ENCODE measurements at regions not wholly inside any gene's neighbourhood (a gene's known extent, or its start where the extent isn't known, plus 50 kb on each side); places are given as distances from the start of the nearest gene placed in this dataset.

GRCh38 chr13:89678466-89679121 is 1668.9 kb upstream of the MIR17HG start:
- no peak for DNase-seq
- 88 to 90% methylated on average over 2 of the region's 2 CpGs for WGBS, 2 donors
- Histone ChIP-seq H3K27ac (no peak overlapping the region), H3K4me3 (no peak overlapping the region), H3K27me3 (no peaks in the 10 kb centered on the region), H3K36me3 (no peaks in the 10 kb centered on the region), H3K9me3 (no peaks in the 10 kb centered on the region), H3K4me1 (no peaks in the 10 kb centered on the region)
- intact Hi-C loops (cut with DNase I), result no loop called here
- TF ChIP-seq EP300 (IDR thresholded peaks at IDR 0.05) (no peak), POLR2A (IDR thresholded peaks at IDR 0.05) (no peak), POLR2AphosphoS5 (IDR thresholded peaks at IDR 0.05) (no peak), CTCF (IDR thresholded peaks at IDR 0.05) (no peak)

GRCh38 chr13:89684896-89685295 is 1662.6 kb upstream of the MIR17HG start:
- DNase-seq, result no peak
- no peaks in the 10 kb centered on the region for H3K36me3 ChIP-seq
- TF ChIP-seq CTCF (IDR thresholded peaks at IDR 0.05) (no peak), EP300 (IDR thresholded peaks at IDR 0.05) (no peak), POLR2A (IDR thresholded peaks at IDR 0.05) (no peak), POLR2AphosphoS5 (IDR thresholded peaks at IDR 0.05) (no peak)
- no peak overlapping the region for H3K27ac ChIP-seq
- no peaks in the 10 kb centered on the region for H3K9me3 ChIP-seq
- no peak overlapping the region for H3K4me3 ChIP-seq
- intact Hi-C loops (cut with DNase I), result no loop called here
- no peaks in the 10 kb centered on the region for H3K4me1 ChIP-seq
- no peaks in the 10 kb centered on the region for H3K27me3 ChIP-seq

- intact Hi-C loops (cut with DNase I), result no loop called here
- no peak for TF ChIP-seq EP300 (IDR thresholded peaks at IDR 0.05)
- TF ChIP-seq POLR2A (IDR thresholded peaks at IDR 0.05), result no peak
- TF ChIP-seq CTCF (IDR thresholded peaks at IDR 0.05), result no peak
- no peak for TF ChIP-seq POLR2AphosphoS5 (IDR thresholded peaks at IDR 0.05)
- 87 to 88% methylated on average over 5 of the region's 5 CpGs for WGBS, 2 donors
- no peak overlapping the region for H3K27ac ChIP-seq
- H3K4me1 ChIP-seq, result no peaks in the 10 kb centered on the region
- H3K4me3 ChIP-seq, result no peak overlapping the region
- H3K27me3 ChIP-seq, result no peaks in the 10 kb centered on the region
- H3K36me3 ChIP-seq, result no peaks in the 10 kb centered on the region
- H3K9me3 ChIP-seq, result no peaks in the 10 kb centered on the region
- DNase-seq, result no peak
Observed at GRCh38 chr13:89686171-89686570, 1661.3 kb upstream of the MIR17HG start.

GRCh38 chr13:89687066-89687465 is 1660.4 kb upstream of the MIR17HG start:
- H3K9me3 ChIP-seq, result no peaks in the 10 kb centered on the region
- H3K27me3 ChIP-seq, result no peaks in the 10 kb centered on the region
- H3K27ac ChIP-seq, result no peak overlapping the region
- no peaks in the 10 kb centered on the region for H3K36me3 ChIP-seq
- no peaks in the 10 kb centered on the region for H3K4me1 ChIP-seq
- DNase-seq, result no peak
- WGBS, 2 donors, result 64 to 75% methylated on average over 5 of the region's 5 CpGs
- TF ChIP-seq CTCF (IDR thresholded peaks at IDR 0.05), result no peak
- TF ChIP-seq EP300 (IDR thresholded peaks at IDR 0.05), result no peak
- no peak for TF ChIP-seq POLR2A (IDR thresholded peaks at IDR 0.05)
- no peak for TF ChIP-seq POLR2AphosphoS5 (IDR thresholded peaks at IDR 0.05)
- intact Hi-C loops (cut with DNase I), result no loop called here
- H3K4me3 ChIP-seq, result no peak overlapping the region

- H3K9me3 ChIP-seq, result no peaks in the 10 kb centered on the region
- WGBS, 2 donors, result 64 to 78% methylated on average over 3 of the region's 3 CpGs
- no peak for DNase-seq
- H3K4me1 ChIP-seq, result no peaks in the 10 kb centered on the region
- H3K27me3 ChIP-seq, result no peaks in the 10 kb centered on the region
- intact Hi-C loops (cut with DNase I), result no loop called here
- TF ChIP-seq CTCF (IDR thresholded peaks at IDR 0.05), result no peak
- TF ChIP-seq POLR2A (IDR thresholded peaks at IDR 0.05), result no peak
- no peak for TF ChIP-seq EP300 (IDR thresholded peaks at IDR 0.05)
- TF ChIP-seq POLR2AphosphoS5 (IDR thresholded peaks at IDR 0.05), result peak in 1 of 4 donors; percentile 12
- H3K27ac ChIP-seq, result no peak overlapping the region
- no peaks in the 10 kb centered on the region for H3K36me3 ChIP-seq
- H3K4me3 ChIP-seq, result no peak overlapping the region
Observed at GRCh38 chr13:89688918-89689317, 1658.6 kb upstream of the MIR17HG start.

All from sigmoid colon (tissue), 6 donors.